Ovary (tissue), 3 donors: ENCODE measurements at regions not wholly inside any gene's neighbourhood (a gene's known extent, or its start where the extent isn't known, plus 50 kb on each side); places are given as distances from the start of the nearest gene placed in this dataset.

Experiments used
- EP300 ChIP-seq: sonication (generic); formaldehyde crosslinking; IDR thresholded peaks from one replicate; pipeline ENCODE4 v1.6.1; 2017; ENCODE audit warnings: antibody characterized with exemption
- POLR2A ChIP-seq: fragments of 450-650 bp; IDR thresholded peaks from one replicate; pipeline ENCODE4 v1.6.1; 2017; ENCODE audit warnings: antibody characterized with exemption, mild to moderate bottlenecking, moderate library complexity
- TF ChIP-seq, protein P1 (sequence below), 3 donors: fragments of 450-650 bp in 2 of 3; fragments of 200-600 bp in 1 of 3; IDR thresholded peaks; one replicate each; pipeline versions ENCODE4 v1.5.1 to v1.8.0; 2016 to 2022; ENCODE audit warnings: antibody characterized with exemption in 3 of 3, mild to moderate bottlenecking in 1 of 3
- donor health status: DM: no; HTN: no; CAD: no.

DNA sequence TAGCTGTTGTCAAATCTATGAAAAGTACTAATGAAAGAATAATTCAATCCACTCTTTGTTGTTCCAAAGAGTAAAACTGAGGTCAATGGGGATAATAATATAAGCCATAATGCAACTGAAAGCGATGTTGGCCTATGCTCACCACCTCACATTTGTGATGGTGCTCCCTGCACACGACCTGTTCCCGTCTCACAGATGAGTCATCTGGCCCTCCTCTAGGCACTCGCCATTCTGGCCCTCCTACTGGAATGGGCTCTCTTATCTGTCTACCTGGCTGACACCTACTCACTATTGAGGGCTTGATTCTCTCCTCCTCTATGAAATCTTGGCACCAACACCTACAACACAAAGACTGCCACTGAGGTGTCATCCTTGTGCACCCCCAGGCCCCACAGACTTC is 585.9 kb upstream of the ID2 start:
- TF ChIP-seq, protein P1, sequence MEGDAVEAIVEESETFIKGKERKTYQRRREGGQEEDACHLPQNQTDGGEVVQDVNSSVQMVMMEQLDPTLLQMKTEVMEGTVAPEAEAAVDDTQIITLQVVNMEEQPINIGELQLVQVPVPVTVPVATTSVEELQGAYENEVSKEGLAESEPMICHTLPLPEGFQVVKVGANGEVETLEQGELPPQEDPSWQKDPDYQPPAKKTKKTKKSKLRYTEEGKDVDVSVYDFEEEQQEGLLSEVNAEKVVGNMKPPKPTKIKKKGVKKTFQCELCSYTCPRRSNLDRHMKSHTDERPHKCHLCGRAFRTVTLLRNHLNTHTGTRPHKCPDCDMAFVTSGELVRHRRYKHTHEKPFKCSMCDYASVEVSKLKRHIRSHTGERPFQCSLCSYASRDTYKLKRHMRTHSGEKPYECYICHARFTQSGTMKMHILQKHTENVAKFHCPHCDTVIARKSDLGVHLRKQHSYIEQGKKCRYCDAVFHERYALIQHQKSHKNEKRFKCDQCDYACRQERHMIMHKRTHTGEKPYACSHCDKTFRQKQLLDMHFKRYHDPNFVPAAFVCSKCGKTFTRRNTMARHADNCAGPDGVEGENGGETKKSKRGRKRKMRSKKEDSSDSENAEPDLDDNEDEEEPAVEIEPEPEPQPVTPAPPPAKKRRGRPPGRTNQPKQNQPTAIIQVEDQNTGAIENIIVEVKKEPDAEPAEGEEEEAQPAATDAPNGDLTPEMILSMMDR (IDR thresholded peaks at IDR 0.05): no peak
- TF ChIP-seq POLR2A (no peak), EP300 (no peak)
